Epithelial cell of proximal tubule (primary cell): ENCODE measurements at regions not wholly inside any gene's neighbourhood (a gene's known extent, or its start where the extent isn't known, plus 50 kb on each side); places are given as distances from the start of the nearest gene placed in this dataset.

Experiments
- DNase-seq: peaks from one replicate; pipeline ENCODE4 v3.0.0-alpha.2; 2011; ENCODE audit warnings: low read depth
- H3K4me3 ChIP-seq: 2 replicates; pipeline ENCODE4 v1.5.1; 2011; ENCODE audit warnings: low read depth, mild to moderate bottlenecking, low read length
- CTCF ChIP-seq: conservative IDR thresholded peaks from 2 replicates; pipeline ENCODE4 v1.5.1; 2012; ENCODE audit warnings: low read depth, mild to moderate bottlenecking, low read length

- no peak for TF ChIP-seq CTCF
- H3K4me3 ChIP-seq = no peak overlapping the region
- no peak for DNase-seq
These were observed 65.2 kb downstream of the PSMG1 start for GRCh38 chr21:39118061-39118460.

- no peak for DNase-seq
- H3K4me3 ChIP-seq = no peak overlapping the region
- TF ChIP-seq CTCF = no peak
These were observed 65.7 kb downstream of the PSMG1 start for GRCh38 chr21:39117440-39117970.

- no peak for TF ChIP-seq CTCF
- no peak overlapping the region for H3K4me3 ChIP-seq
- DNase-seq = no peak
These were observed 66.4 kb downstream of the PSMG1 start for GRCh38 chr21:39116761-39117439.

- TF ChIP-seq CTCF = no peak
- no peak for DNase-seq
- H3K4me3 ChIP-seq = no peak overlapping the region
These were observed 67.5 kb downstream of the PSMG1 start for GRCh38 chr21:39115576-39116235.

GRCh38 chr21:39114871-39115575, 68.2 kb downstream of the PSMG1 start:
- no peak overlapping the region for H3K4me3 ChIP-seq
- DNase-seq = no peak
- TF ChIP-seq CTCF = no peak

- no peak for DNase-seq
- H3K4me3 ChIP-seq = no peak overlapping the region
- no peak for TF ChIP-seq CTCF
These were observed 71.2 kb downstream of the PSMG1 start for GRCh38 chr21:39111931-39112550.
